ENCODE measurements at regions not wholly inside any gene's neighbourhood (a gene's known extent, or its start where the extent isn't known, plus 50 kb on each side); places are given as distances from the start of the nearest gene placed in this dataset.

DNA sequence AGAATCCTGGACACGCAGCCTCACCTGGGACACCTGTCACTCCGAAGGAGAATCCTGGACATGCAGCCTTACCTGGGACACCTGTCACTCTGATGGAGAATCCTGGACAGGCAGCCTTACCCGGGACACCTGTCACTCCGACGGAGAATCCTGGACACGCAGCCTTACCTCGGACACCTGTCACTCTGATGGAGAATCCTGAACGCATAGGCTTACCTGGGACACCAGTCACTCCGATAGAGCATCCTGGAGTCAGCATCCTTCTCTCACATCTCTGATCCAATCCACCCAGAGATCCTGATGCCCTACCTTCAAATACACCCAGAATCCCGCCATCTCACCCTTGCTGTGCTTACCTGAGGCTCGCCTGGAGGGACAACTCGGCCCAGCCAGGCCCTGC is 154.9 kb downstream of the NDUFA10 start:
- Mint-ChIP-seq H3K9me3 (no peaks in the 10 kb centered on the region), H3K4me1 (peaks cover 3% of the 10 kb centered on the region), H3K4me3 (no peak overlapping the region), H3K27me3 (ENCODE audit: insufficient read depth, low read depth) (peaks cover 2% of the 10 kb centered on the region), H3K27ac (no peak overlapping the region), H3K36me3 (no peaks in the 10 kb centered on the region)
- Histone ChIP-seq H3K9me3 (ENCODE audit: low read depth) (no peaks in the 10 kb centered on the region), H3K4me1 (no peaks in the 10 kb centered on the region), H3K9ac (no peak overlapping the region), H3K27me3 (no peaks in the 10 kb centered on the region), H4K20me1 (ENCODE audit: low read depth) (no peaks in the 10 kb centered on the region), H3F3A (ENCODE audit: low read depth) (peaks cover 31% of the 10 kb centered on the region), H3K36me3 (no peaks in the 10 kb centered on the region), H3K4me2 (no peak overlapping the region), H3K4me3 (no peak overlapping the region), H3K79me2 (ENCODE audit: low read depth) (no peaks in the 10 kb centered on the region), H3K27ac (no peak overlapping the region), H2AFZ (replicated peaks) (no peak overlapping the region)
- DNase-seq (ENCODE audit: low spot score): no peak
- TF ChIP-seq, protein P1, sequence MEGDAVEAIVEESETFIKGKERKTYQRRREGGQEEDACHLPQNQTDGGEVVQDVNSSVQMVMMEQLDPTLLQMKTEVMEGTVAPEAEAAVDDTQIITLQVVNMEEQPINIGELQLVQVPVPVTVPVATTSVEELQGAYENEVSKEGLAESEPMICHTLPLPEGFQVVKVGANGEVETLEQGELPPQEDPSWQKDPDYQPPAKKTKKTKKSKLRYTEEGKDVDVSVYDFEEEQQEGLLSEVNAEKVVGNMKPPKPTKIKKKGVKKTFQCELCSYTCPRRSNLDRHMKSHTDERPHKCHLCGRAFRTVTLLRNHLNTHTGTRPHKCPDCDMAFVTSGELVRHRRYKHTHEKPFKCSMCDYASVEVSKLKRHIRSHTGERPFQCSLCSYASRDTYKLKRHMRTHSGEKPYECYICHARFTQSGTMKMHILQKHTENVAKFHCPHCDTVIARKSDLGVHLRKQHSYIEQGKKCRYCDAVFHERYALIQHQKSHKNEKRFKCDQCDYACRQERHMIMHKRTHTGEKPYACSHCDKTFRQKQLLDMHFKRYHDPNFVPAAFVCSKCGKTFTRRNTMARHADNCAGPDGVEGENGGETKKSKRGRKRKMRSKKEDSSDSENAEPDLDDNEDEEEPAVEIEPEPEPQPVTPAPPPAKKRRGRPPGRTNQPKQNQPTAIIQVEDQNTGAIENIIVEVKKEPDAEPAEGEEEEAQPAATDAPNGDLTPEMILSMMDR (IDR thresholded peaks at IDR 0.05): no peak
- TF ChIP-seq EZH2 (IDR thresholded peaks at IDR 0.05): no peak
- no peak for TF ChIP-seq EZH2phosphoT487 (IDR thresholded peaks at IDR 0.05)

DNA sequence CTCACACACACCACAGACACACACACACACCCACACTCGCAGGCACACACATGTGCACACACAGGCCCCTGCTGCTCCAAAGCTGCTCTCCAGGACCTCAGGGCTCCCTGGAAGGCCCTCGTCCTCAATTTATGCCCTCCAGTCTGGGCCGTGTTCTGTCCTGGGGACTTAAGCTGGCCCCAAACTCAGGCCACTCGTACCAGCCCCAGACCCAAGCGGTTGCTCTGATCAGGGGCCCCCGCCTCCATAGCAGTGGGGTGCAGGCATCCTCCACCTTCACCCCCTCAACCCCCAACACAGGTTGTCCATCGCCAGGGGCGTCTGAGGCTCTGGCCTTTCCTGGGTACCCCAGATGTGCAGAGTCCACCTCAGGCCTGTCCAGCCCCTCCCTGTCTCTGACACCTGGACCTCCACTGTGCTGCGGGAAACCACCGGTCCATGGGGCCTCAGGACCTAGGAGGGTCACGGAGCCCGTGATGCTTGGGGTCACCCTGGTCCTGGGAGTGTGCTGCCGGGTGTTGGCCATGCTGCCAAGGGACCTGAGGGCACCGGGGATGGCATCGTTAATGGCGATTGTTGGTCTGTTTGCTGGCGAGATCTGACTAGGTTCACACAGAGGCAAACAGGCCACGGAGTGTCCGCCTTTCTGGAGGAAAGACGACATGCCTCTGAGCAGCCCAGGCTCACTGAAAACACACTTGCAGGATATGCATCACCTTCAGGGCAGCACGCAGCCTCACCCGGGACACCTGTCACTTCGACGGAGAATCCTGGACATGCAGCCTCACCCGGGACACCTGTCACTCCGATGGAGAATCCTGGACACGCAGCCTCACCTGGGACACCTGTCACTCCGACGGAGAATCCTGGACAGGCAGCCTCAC is 155.6 kb downstream of the NDUFA10 start:
- no peak overlapping the region for H3K4me3 Mint-ChIP-seq
- H3F3A ChIP-seq (ENCODE audit: low read depth): peaks cover 31% of the 10 kb centered on the region
- H2AFZ ChIP-seq (replicated peaks): no peak overlapping the region
- H3K27me3 ChIP-seq: no peaks in the 10 kb centered on the region
- no peak overlapping the region for H3K4me3 ChIP-seq
- H3K9ac ChIP-seq: no peak overlapping the region
- H3K36me3 Mint-ChIP-seq: no peaks in the 10 kb centered on the region
- no peaks in the 10 kb centered on the region for H4K20me1 ChIP-seq (ENCODE audit: low read depth)
- H3K4me2 ChIP-seq: no peak overlapping the region
- H3K27ac Mint-ChIP-seq: no peak overlapping the region
- TF ChIP-seq, protein P1 (IDR thresholded peaks at IDR 0.05): no peak
- TF ChIP-seq EZH2 (IDR thresholded peaks at IDR 0.05) (no peak), EZH2phosphoT487 (IDR thresholded peaks at IDR 0.05) (no peak)
- no peaks in the 10 kb centered on the region for H3K36me3 ChIP-seq
- no peaks in the 10 kb centered on the region for H3K79me2 ChIP-seq (ENCODE audit: low read depth)
- no peak for DNase-seq (ENCODE audit: low spot score)
- H3K27me3 Mint-ChIP-seq (ENCODE audit: insufficient read depth, low read depth): peaks cover 2% of the 10 kb centered on the region
- no peaks in the 10 kb centered on the region for H3K9me3 Mint-ChIP-seq
- H3K27ac ChIP-seq: no peak overlapping the region
- peaks cover 3% of the 10 kb centered on the region for H3K4me1 Mint-ChIP-seq
- no peaks in the 10 kb centered on the region for H3K9me3 ChIP-seq (ENCODE audit: low read depth)
- H3K4me1 ChIP-seq: no peaks in the 10 kb centered on the region

DNA sequence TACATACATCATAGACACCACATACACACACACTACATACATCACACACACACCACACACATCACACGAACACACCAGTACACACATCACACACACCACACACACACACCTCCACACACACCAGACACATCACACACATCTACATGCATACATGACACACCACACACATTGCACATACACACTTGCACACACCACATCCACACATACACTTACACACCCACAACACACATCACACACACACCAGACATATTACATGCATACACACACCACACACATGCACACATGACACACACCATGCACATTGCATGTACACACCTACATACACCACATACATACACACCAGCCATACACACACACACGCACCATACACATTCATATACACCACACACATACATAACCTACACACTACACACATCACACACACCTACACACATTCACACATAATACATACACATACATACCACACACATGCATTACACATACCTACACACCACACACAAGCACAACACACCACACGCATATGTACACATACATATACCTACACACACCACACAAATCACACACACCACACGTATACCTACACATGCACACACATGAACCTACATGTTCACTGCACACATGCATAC is 156.5 kb downstream of the NDUFA10 start:
- Histone ChIP-seq H3K36me3 (no peaks in the 10 kb centered on the region), H3K27ac (no peak overlapping the region), H2AFZ (replicated peaks) (no peak overlapping the region), H3K9ac (no peak overlapping the region), H3K4me1 (no peaks in the 10 kb centered on the region), H4K20me1 (ENCODE audit: low read depth) (no peaks in the 10 kb centered on the region), H3K79me2 (ENCODE audit: low read depth) (no peaks in the 10 kb centered on the region), H3F3A (ENCODE audit: low read depth) (peaks cover 31% of the 10 kb centered on the region), H3K27me3 (no peaks in the 10 kb centered on the region), H3K4me3 (no peak overlapping the region), H3K9me3 (ENCODE audit: low read depth) (no peaks in the 10 kb centered on the region), H3K4me2 (no peak overlapping the region)
- no peaks in the 10 kb centered on the region for H3K9me3 Mint-ChIP-seq
- no peak for TF ChIP-seq EZH2phosphoT487 (IDR thresholded peaks at IDR 0.05)
- TF ChIP-seq, protein P1 (IDR thresholded peaks at IDR 0.05): no peak
- TF ChIP-seq EZH2 (IDR thresholded peaks at IDR 0.05): no peak
- H3K4me1 Mint-ChIP-seq: no peaks in the 10 kb centered on the region
- DNase-seq (ENCODE audit: low spot score): no peak
- peaks cover 2% of the 10 kb centered on the region for H3K27me3 Mint-ChIP-seq (ENCODE audit: insufficient read depth, low read depth)
- no peak overlapping the region for H3K27ac Mint-ChIP-seq
- no peak overlapping the region for H3K4me3 Mint-ChIP-seq
- no peaks in the 10 kb centered on the region for H3K36me3 Mint-ChIP-seq

All from neural progenitor cell (in vitro differentiated cells).